ENCODE measurements at regions not wholly inside any gene's neighbourhood (a gene's known extent, or its start where the extent isn't known, plus 50 kb on each side); places are given as distances from the start of the nearest gene placed in this dataset.
"Not testable (repeated sequence)": the region's sequence is repeated elsewhere in the genome, so short reads cannot be mapped to it uniquely, and the experiment has no call there.

- H3K4me3 ChIP-seq (ENCODE audit: low read length) = no peak overlapping the region
- TF ChIP-seq CTCF (conservative IDR thresholded peaks at IDR 0.05; ENCODE audit: low read depth, low read length) = no peak
- DNase-seq (ENCODE audit: low read depth) = no peak
These were observed 147.3 kb upstream of the DPH6 start for GRCh38 chr15:35693286-35693685.

GRCh38 chr15:35693886-35694285 lies 147.9 kb upstream of the DPH6 start:
- no peak overlapping the region for H3K4me3 ChIP-seq (ENCODE audit: low read length)
- DNase-seq (ENCODE audit: low read depth) = no peak
- no peak for TF ChIP-seq CTCF (conservative IDR thresholded peaks at IDR 0.05; ENCODE audit: low read depth, low read length)

GRCh38 chr15:35695003-35695402 lies 149.0 kb upstream of the DPH6 start:
- H3K4me3 ChIP-seq (ENCODE audit: low read length) = no peak overlapping the region
- no peak for DNase-seq (ENCODE audit: low read depth)
- TF ChIP-seq CTCF (conservative IDR thresholded peaks at IDR 0.05; ENCODE audit: low read depth, low read length) = no peak

- DNase-seq (ENCODE audit: low read depth) = peak; percentile 64
- H3K4me3 ChIP-seq (ENCODE audit: low read length) = no peak overlapping the region
- TF ChIP-seq CTCF (conservative IDR thresholded peaks at IDR 0.05; ENCODE audit: low read depth, low read length) = no peak
These were observed 150.8 kb upstream of the DPH6 start for GRCh38 chr15:35696767-35697231.

- TF ChIP-seq CTCF (conservative IDR thresholded peaks at IDR 0.05; ENCODE audit: low read depth, low read length) = no peak
- DNase-seq (ENCODE audit: low read depth) = peak; percentile 87
- no peak overlapping the region for H3K4me3 ChIP-seq (ENCODE audit: low read length)
These were observed 151.8 kb upstream of the DPH6 start for GRCh38 chr15:35697549-35698299.

- no peak for DNase-seq (ENCODE audit: low read depth)
- no peak for TF ChIP-seq CTCF (conservative IDR thresholded peaks at IDR 0.05; ENCODE audit: low read depth, low read length)
- H3K4me3 ChIP-seq (ENCODE audit: low read length) = no peak overlapping the region
These were observed 152.4 kb upstream of the DPH6 start for GRCh38 chr15:35698331-35698730.

- TF ChIP-seq CTCF (conservative IDR thresholded peaks at IDR 0.05; ENCODE audit: low read depth, low read length) = no peak
- no peak for DNase-seq (ENCODE audit: low read depth)
- H3K4me3 ChIP-seq (ENCODE audit: low read length) = no peak overlapping the region
These were observed 153.1 kb upstream of the DPH6 start for GRCh38 chr15:35698966-35699575.

- H3K4me3 ChIP-seq (ENCODE audit: low read length); DNase-seq (ENCODE audit: low read depth): not testable (repeated sequence)
These were observed 154.2 kb upstream of the DPH6 start for GRCh38 chr15:35700091-35700593.

All from retinal pigment epithelial cell (primary cell).